ENCODE measurements at regions not wholly inside any gene's neighbourhood (a gene's known extent, or its start where the extent isn't known, plus 50 kb on each side); places are given as distances from the start of the nearest gene placed in this dataset.
"Not testable (repeated sequence)": the region's sequence is repeated elsewhere in the genome, so short reads cannot be mapped to it uniquely, and the experiment has no call there.

- no peak overlapping the region for H3K4me3 ChIP-seq (ENCODE audit: low read length)
- DNase-seq (ENCODE audit: low read depth) = no peak
- no peak for TF ChIP-seq CTCF (conservative IDR thresholded peaks at IDR 0.05; ENCODE audit: low read length)
Measured at GRCh38 chr5:82987188-82987587, 90.0 kb downstream of the TMEM167A start.

- no peak for DNase-seq (ENCODE audit: low read depth)
- no peak overlapping the region for H3K4me3 ChIP-seq (ENCODE audit: low read length)
- TF ChIP-seq CTCF (conservative IDR thresholded peaks at IDR 0.05; ENCODE audit: low read length) = no peak
Measured at GRCh38 chr5:82986404-82986803, 90.8 kb downstream of the TMEM167A start.

DNA sequence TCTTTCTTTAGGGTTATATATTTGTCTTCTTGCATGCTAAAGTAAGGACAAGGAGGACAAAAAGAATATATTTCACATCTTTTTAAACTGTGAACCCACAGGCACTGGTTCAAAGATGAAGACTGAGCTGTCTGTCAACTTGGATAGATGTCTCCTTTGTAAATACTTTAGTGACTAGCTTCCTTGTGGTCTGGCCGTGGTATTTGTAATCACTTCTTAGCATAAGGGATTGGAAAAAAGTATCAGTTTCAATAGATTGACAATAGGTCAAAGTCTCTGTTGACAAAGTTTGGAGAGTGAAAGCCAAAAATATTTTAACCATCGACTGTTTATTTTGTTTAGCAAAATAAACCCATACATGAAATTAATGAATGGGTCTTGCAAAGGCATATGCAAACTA, 91.4 kb downstream of the TMEM167A start:
- no peak for DNase-seq (ENCODE audit: low read depth)
- H3K4me3 ChIP-seq (ENCODE audit: low read length) = no peak overlapping the region
- TF ChIP-seq CTCF (conservative IDR thresholded peaks at IDR 0.05; ENCODE audit: low read length) = no peak

- DNase-seq (ENCODE audit: low read depth) = no peak
- no peak for TF ChIP-seq CTCF (conservative IDR thresholded peaks at IDR 0.05; ENCODE audit: low read length)
- no peak overlapping the region for H3K4me3 ChIP-seq (ENCODE audit: low read length)
Measured at GRCh38 chr5:82984786-82985735, 92.1 kb downstream of the TMEM167A start.

GRCh38 chr5:82982846-82983245, 94.3 kb downstream of the TMEM167A start:
- no peak for TF ChIP-seq CTCF (conservative IDR thresholded peaks at IDR 0.05; ENCODE audit: low read length)
- H3K4me3 ChIP-seq (ENCODE audit: low read length) = no peak overlapping the region
- DNase-seq (ENCODE audit: low read depth) = no peak

GRCh38 chr5:82976887-82977286, 100.3 kb downstream of the TMEM167A start:
- DNase-seq (ENCODE audit: low read depth) = peak; percentile 51

DNA sequence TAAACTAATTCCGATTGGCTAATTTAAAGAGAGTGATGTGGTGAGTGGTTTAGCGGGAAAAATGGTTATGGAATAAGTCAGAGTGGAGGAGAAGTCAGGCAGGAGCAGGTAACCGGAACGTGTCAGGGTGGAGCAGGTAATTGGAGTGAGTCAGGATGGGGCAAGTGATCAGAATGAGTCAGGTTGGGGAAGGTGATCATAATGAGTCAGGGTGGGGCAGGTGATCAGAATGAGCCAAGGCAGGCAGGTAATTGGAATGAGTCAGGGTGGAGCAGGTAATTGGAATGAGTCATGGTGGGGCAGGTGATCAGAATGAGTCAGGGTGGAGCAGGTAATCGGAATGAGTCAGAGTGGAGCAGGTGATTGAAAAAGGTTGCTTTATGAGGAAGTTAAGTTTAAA, 101.4 kb downstream of the TMEM167A start:
- no peak overlapping the region for H3K4me3 ChIP-seq (ENCODE audit: low read length)
- no peak for TF ChIP-seq CTCF (conservative IDR thresholded peaks at IDR 0.05; ENCODE audit: low read length)
- no peak for DNase-seq (ENCODE audit: low read depth)

More at GRCh38 chr5:82976887-82977286, 100.3 kb downstream of the TMEM167A start:
- not testable (repeated sequence) for H3K4me3 ChIP-seq (ENCODE audit: low read length)

Measured in AG10803 (cell line).